ENCODE measurements at regions not wholly inside any gene's neighbourhood (a gene's known extent, or its start where the extent isn't known, plus 50 kb on each side); places are given as distances from the start of the nearest gene placed in this dataset.
"Not testable (repeated sequence)": the region's sequence is repeated elsewhere in the genome, so short reads cannot be mapped to it uniquely, and the experiment has no call there.

- H3K27me3 Mint-ChIP-seq (ENCODE audit: low read depth): no peaks in the 10 kb centered on the region
- no peak overlapping the region for H3K27ac Mint-ChIP-seq
These were observed 96.7 kb upstream of the ACKR3 start for GRCh38 chr2:236472720-236473495.

GRCh38 chr2:236473691-236474090, 95.9 kb upstream of the ACKR3 start:
- H3K4me1 Mint-ChIP-seq: no peaks in the 10 kb centered on the region
- peaks cover 34% of the 10 kb centered on the region for H3K36me3 Mint-ChIP-seq
- H3K27ac Mint-ChIP-seq: no peak overlapping the region
- H3K4me3 Mint-ChIP-seq: no peak overlapping the region
- H3K9me3 Mint-ChIP-seq: peaks cover 26% of the 10 kb centered on the region
- no peaks in the 10 kb centered on the region for H3K27me3 Mint-ChIP-seq (ENCODE audit: low read depth)
- no peak for DNase-seq (ENCODE audit: low spot score in 2 of 2, unreplicated experiment in 2 of 2)
- TF ChIP-seq CTCF (IDR thresholded peaks at IDR 0.05; ENCODE audit: unreplicated experiment): no peak

More at GRCh38 chr2:236472720-236473495, 96.7 kb upstream of the ACKR3 start:
- H3K9me3 Mint-ChIP-seq: peaks cover 25% of the 10 kb centered on the region
- DNase-seq (ENCODE audit: low spot score in 2 of 2, unreplicated experiment in 2 of 2): no peak
- H3K4me1 Mint-ChIP-seq: no peaks in the 10 kb centered on the region
- H3K4me3 Mint-ChIP-seq: no peak overlapping the region
- peaks cover 29% of the 10 kb centered on the region for H3K36me3 Mint-ChIP-seq
- TF ChIP-seq CTCF (IDR thresholded peaks at IDR 0.05; ENCODE audit: unreplicated experiment): no peak

- no peak for DNase-seq (ENCODE audit: low spot score in 2 of 2, unreplicated experiment in 2 of 2)
- Mint-ChIP-seq H3K9me3 (peaks cover 52% of the 10 kb centered on the region), H3K27me3 (ENCODE audit: low read depth) (no peaks in the 10 kb centered on the region), H3K4me3 (no peak overlapping the region), H3K36me3 (peaks cover 70% of the 10 kb centered on the region), H3K27ac (no peak overlapping the region), H3K4me1 (no peaks in the 10 kb centered on the region)
- TF ChIP-seq CTCF (IDR thresholded peaks at IDR 0.05; ENCODE audit: unreplicated experiment): no peak
These were observed 89.8 kb upstream of the ACKR3 start for GRCh38 chr2:236479814-236480213.

GRCh38 chr2:236483102-236483501, 86.5 kb upstream of the ACKR3 start:
- Mint-ChIP-seq H3K27ac (no peak overlapping the region), H3K4me1 (peaks cover 9% of the 10 kb centered on the region), H3K9me3 (peaks cover 27% of the 10 kb centered on the region), H3K36me3 (peaks cover 63% of the 10 kb centered on the region), H3K4me3 (no peak overlapping the region), H3K27me3 (ENCODE audit: low read depth) (no peaks in the 10 kb centered on the region)
- DNase-seq (ENCODE audit: low spot score in 2 of 2, unreplicated experiment in 2 of 2): no peak
- TF ChIP-seq CTCF (IDR thresholded peaks at IDR 0.05; ENCODE audit: unreplicated experiment): no peak

- no peaks in the 10 kb centered on the region for H3K27me3 Mint-ChIP-seq (ENCODE audit: low read depth)
- no peak overlapping the region for H3K27ac Mint-ChIP-seq
- peaks cover 11% of the 10 kb centered on the region for H3K4me1 Mint-ChIP-seq
- peaks cover 52% of the 10 kb centered on the region for H3K36me3 Mint-ChIP-seq
- peaks cover 14% of the 10 kb centered on the region for H3K9me3 Mint-ChIP-seq
- no peak overlapping the region for H3K4me3 Mint-ChIP-seq
- no peak for DNase-seq (ENCODE audit: low spot score in 2 of 2, unreplicated experiment in 2 of 2)
- TF ChIP-seq CTCF (IDR thresholded peaks at IDR 0.05; ENCODE audit: unreplicated experiment): no peak
These were observed 84.1 kb upstream of the ACKR3 start for GRCh38 chr2:236485519-236485918.

- not testable (repeated sequence) for DNase-seq (ENCODE audit: low spot score in 2 of 2, unreplicated experiment in 2 of 2); H3K4me3 Mint-ChIP-seq; H3K27ac Mint-ChIP-seq; H3K27me3 Mint-ChIP-seq (ENCODE audit: low read depth)
- Mint-ChIP-seq H3K36me3 (peaks cover 50% of the 10 kb centered on the region), H3K9me3 (peaks cover 13% of the 10 kb centered on the region), H3K4me1 (peaks cover 11% of the 10 kb centered on the region)
These were observed 80.5 kb upstream of the ACKR3 start for GRCh38 chr2:236489083-236489482.
